HL-60/S4 treated with phorbol 12-myristate 13-acetate at 8.2 ng/mL for 4 days and 3 days (cell line): ENCODE measurements at regions not wholly inside any gene's neighbourhood (a gene's known extent, or its start where the extent isn't known, plus 50 kb on each side); places are given as distances from the start of the nearest gene placed in this dataset.
"Not testable (repeated sequence)": the region's sequence is repeated elsewhere in the genome, so short reads cannot be mapped to it uniquely, and the experiment has no call there.

Experiments used
- in situ Hi-C: fragments of 300-500 bp; cut with MboI; formaldehyde crosslinking; loops from 2 replicates; pipeline ENCODE4 v1.15.0; 2022; ENCODE audit warnings: low sequenced_read_pairs

DNA sequence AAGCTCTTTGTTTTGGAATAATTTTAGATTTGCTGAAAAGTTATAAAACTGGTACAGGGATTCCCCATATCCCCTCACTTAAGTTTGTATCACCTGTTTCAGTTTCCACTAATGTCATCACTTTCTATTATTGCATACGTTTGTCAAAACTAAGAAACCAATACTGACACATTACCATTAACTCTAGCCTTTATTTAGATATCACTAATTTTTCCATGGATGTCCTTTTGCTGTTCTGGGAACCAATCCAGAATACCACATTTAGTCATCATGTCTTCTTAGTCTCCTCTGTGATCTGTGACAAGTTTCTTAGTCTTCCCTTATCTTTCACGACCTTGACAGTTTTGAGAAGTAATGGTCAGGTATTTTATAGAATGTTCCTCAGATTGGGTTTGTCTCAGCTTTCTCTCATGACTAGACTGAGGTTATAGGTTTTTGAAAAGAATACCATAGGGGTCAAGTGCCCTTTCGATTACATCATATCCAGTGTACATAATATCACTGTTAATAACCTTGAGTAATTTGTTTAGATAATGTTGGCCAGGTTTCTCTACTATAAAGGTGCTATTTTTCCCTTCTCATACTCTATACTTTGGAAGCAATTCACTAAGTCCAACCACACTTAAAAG, 51.9 kb upstream of the NMUR2 start:
- in situ Hi-C loops, result no loop called here

DNA sequence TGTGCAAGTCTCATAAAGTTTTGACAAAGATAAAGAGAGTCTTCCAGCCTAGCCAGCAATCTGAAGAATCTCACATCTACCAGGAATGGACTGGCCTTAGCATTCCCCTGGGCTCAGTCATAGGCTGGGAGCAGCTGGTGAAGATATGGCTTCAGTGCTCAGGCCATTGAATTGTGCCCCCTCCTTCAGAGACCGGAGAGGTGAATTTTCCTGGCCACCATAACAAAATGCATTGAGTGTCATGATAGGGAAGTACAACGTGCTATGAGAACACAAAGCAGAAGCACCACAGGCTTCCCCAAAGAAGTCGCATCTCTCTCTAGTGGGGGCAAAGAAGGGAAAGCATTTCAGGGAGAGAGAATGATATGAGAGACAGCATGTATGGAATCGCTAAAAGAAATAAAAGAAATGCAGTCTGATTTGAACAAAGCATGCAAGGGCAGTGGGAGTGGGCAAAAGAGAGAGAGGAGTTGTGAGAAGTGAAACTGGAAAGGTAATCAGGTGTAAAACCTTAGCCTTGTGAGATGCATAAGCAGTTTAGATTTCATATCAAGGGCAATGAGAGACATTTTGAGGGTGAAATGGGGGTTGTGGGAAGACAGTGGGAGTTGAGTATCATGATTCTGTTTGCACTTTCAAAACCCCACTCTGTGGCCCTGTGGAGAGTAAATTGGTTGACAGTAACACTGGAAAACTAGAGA, 57.1 kb upstream of the NMUR2 start:
- in situ Hi-C loops, result no loop called here

DNA sequence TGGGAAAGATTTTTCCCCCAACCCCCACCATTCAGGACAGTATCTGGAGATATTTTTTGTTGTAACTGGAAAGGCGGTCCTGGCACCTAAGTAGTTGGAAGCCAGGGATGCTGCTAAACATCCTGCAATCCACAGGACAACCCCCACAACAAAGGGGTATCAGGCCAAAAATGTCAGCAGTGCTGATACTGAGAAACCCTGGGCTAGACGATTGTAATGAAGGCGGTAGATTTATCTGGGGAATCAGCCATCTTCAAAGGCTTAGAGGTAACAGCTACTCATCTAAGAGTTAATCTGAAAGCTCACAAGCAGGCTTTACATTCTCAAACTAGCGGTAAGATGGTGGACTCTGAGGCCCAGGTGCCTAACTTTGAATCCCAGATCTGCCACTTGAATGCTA, 59.0 kb upstream of the NMUR2 start:
- in situ Hi-C loops, result no loop called here

GRCh38 chr5:152465140-152465539, 60.1 kb upstream of the NMUR2 start:
- in situ Hi-C loops, result no loop called here

- in situ Hi-C loops, result no loop called here
Measured at GRCh38 chr5:152466085-152466745, 61.1 kb upstream of the NMUR2 start.

DNA sequence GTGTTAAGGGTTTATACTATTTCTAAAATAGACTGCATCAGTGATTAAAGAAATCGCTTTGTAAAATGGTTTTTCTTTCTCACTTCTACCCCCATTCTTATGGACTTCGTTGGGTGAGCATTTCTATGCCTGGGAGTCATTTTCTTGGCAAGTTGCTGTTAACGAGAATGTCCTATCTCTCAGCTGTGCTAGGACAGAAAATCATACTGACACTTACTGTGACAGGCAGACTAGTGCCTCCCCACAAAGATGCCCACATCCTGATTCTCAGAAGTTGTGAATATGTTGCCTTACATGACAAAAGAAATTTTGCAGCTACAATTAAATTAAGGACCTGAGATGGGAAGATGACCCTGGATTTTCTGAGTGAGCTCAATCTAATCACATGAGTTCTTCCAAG, 65.1 kb upstream of the NMUR2 start:
- in situ Hi-C loops, result no loop called here

DNA sequence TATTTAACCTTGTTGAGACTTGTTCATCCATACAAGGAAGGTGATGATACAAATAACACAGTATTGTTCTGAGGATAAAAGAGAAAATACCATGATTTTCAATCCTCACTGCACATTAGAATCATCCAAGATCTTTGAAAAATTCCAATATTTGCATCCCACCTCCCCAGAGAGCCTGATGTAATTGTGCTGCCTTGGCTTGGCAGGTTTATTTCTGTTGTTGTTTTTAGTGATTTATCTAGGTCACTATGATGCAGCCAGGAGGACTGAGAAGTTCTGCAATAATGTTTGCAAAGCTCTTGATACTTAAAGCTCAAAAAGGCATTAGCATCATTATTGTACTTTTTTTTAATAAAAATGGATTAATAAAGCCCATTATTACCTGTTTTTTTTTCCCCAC, 67.0 kb upstream of the NMUR2 start:
- in situ Hi-C loops, result no loop called here

DNA sequence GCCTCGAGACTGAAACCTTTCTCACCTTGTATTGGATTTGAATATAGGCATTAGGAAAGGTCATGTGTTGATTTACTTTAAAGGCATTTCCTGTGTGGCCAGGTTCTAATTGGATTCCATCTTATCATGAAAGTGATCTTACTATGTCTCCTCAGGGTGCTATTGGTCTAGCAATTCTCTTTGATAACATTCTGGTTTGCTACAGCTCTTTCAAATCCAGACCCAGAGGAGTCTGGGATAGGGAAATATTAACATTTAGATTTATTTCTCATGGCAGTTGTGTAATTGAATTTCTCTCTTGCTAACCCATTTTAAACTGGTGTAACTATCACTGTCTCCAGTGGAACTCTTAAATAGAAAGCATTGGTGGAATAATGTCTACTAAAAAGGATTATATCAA, 69.9 kb upstream of the NMUR2 start:
- in situ Hi-C loops, result no loop called here

DNA sequence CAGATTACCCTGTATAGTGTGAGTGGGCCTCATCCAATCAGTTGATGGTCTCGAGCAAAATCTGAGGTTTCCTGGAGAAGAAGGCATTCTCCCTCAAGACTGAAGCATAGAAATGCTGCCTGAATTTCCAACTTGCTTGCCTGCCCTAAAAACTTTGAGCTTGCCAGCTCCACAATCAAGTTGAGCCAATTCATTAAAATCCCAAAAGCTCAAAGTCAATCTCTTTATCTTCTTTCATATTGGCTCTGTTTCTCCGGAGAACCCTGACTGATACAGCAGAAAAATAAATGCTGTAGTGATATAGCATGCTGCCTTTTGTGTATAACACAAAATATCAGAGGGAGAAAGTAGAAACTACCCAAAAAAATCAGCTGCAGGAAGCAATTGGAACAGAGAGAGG, 72.5 kb upstream of the NMUR2 start:
- in situ Hi-C loops, result no loop called here

DNA sequence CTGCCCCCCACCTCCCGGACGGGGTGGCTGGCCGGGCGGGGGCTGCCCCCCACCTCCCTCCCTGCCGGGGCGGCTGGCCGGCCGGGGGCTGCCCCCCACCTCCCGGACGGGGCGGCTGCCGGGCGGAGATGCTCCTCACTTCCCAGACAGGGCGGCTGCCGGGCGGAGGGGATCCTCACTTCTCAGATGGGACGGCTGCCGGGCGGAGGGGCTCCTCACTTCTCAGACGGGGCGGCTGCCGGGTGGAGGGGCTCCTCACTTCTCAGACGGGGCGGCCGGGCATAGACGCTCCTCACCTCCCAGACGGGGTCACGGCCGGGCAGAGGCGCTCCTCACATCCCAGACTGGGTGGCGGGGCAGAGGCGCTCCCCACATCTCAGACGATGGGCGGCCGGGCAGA, 74.8 kb upstream of the NMUR2 start:
- in situ Hi-C loops, result not testable (repeated sequence)

- in situ Hi-C loops, result not testable (repeated sequence)
Measured at GRCh38 chr5:152480677-152481076, 75.6 kb upstream of the NMUR2 start.

DNA sequence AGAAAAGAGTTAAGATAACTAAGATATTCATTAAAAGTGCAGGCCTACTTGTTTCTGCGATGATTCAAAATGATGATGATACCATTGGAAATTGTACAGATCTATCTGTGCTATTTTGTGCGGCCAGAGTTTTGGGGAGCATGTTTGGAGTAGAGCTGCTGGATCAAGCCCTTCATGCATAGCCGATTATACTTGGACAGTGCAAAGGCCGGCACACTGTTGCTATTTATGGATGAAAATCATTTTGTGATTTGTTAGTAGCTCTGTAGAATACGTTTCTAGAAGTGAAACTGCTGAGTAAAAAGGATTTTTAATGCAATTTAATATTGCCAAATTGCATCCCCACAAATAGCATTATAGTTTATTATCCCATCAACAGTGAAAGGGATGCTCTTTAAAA, 82.1 kb upstream of the NMUR2 start:
- in situ Hi-C loops, result no loop called here

- in situ Hi-C loops, result no loop called here
Measured at GRCh38 chr5:152488869-152489268, 83.8 kb upstream of the NMUR2 start.

- in situ Hi-C loops, result no loop called here
Measured at GRCh38 chr5:152499814-152500535, 94.9 kb upstream of the NMUR2 start.

- in situ Hi-C loops, result no loop called here
Measured at GRCh38 chr5:152501294-152501693, 96.2 kb upstream of the NMUR2 start.

GRCh38 chr5:152503206-152503605, 98.1 kb upstream of the NMUR2 start:
- in situ Hi-C loops, result no loop called here

GRCh38 chr5:152505442-152506042, 100.5 kb upstream of the NMUR2 start:
- in situ Hi-C loops, result no loop called here

DNA sequence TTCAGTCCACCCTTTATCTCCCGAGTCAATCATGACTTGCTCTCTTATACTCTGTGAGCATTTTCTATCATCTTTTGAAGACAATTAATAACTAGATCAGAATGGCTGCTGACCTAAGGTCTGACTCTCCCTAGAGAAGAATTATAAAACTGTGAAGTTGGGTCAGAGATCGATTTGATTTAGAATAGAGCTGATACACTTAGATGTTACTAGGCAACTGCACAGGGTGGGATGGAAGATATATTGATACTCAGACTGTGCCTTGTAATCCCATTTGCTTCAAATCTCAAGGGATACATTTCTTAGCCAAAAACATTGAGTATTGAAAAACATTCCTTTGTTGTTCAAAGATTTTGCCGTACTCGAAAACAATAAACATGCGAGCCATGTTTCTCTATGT, 106.0 kb upstream of the NMUR2 start:
- in situ Hi-C loops, result no loop called here

DNA sequence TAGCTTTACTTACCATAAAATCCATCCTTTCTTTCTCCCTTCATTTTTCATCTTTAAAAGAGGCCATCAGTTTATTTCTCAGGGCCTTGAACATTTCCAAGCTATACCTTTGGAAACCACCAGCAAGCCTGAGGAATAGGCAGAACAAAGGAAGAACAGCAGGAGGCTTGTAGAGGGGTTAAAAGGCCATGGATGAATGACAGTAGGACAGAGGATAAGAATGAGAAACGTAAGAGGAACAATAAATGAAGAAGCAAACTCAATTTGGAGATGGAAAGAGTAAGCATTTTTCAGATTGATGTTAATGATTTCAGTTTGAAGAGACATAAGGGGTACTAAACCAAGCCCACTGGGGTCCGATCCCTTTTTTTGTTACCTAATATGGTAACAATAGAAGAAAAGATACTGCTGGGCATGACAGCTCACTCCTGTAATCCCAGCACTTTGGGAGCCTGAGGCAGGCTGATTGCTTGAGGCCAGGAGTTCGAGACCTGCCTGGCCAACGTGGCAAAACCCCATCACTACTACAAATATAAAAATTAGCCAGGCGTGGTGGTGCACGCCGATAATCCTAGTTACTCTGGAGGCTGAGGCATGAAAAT, 106.6 kb upstream of the NMUR2 start:
- in situ Hi-C loops, result no loop called here

GRCh38 chr5:152514827-152515397, 109.8 kb upstream of the NMUR2 start:
- in situ Hi-C loops, result no loop called here

GRCh38 chr5:152523964-152524363, 118.9 kb upstream of the NMUR2 start:
- in situ Hi-C loops, result no loop called here
